GM19455 (cell line): ENCODE measurements at regions not wholly inside any gene's neighbourhood (a gene's known extent, or its start where the extent isn't known, plus 50 kb on each side); places are given as distances from the start of the nearest gene placed in this dataset.
"Not testable (repeated sequence)": the region's sequence is repeated elsewhere in the genome, so short reads cannot be mapped to it uniquely, and the experiment has no call there.

Experiments
- ATAC-seq: cut with Tn5 transposase; IDR thresholded peaks from one replicate; pipeline ENCODE4 v1.9.1; 2021; ENCODE audit not compliant: unreplicated experiment

GRCh38 chr4:72690771-72691170, 121.8 kb upstream of the ADAMTS3 start:
- ATAC-seq, result no peak

- no peak for ATAC-seq
Observed at GRCh38 chr4:72689923-72690322, 120.9 kb upstream of the ADAMTS3 start.

- not testable (repeated sequence) for ATAC-seq
Observed at GRCh38 chr4:72686390-72686789, 117.4 kb upstream of the ADAMTS3 start.

GRCh38 chr4:72679666-72680065, 110.6 kb upstream of the ADAMTS3 start:
- ATAC-seq, result no peak

- no peak for ATAC-seq
Observed at GRCh38 chr4:72677886-72678285, 108.9 kb upstream of the ADAMTS3 start.

- ATAC-seq, result no peak
Observed at GRCh38 chr4:72677265-72677664, 108.2 kb upstream of the ADAMTS3 start.

GRCh38 chr4:72671980-72672379, 103.0 kb upstream of the ADAMTS3 start:
- ATAC-seq, result no peak

GRCh38 chr4:72670521-72670920, 101.5 kb upstream of the ADAMTS3 start:
- ATAC-seq, result no peak

- no peak for ATAC-seq
Observed at GRCh38 chr4:72666910-72667309, 97.9 kb upstream of the ADAMTS3 start.

GRCh38 chr4:72665171-72665968, 96.3 kb upstream of the ADAMTS3 start:
- no peak for ATAC-seq

- no peak for ATAC-seq
Observed at GRCh38 chr4:72663828-72664227, 94.8 kb upstream of the ADAMTS3 start.

- ATAC-seq, result no peak
Observed at GRCh38 chr4:72661830-72662229, 92.8 kb upstream of the ADAMTS3 start.

GRCh38 chr4:72641611-72642010, 72.6 kb upstream of the ADAMTS3 start:
- ATAC-seq, result no peak

GRCh38 chr4:72636866-72637265, 67.8 kb upstream of the ADAMTS3 start:
- ATAC-seq, result not testable (repeated sequence)

GRCh38 chr4:72635931-72636330, 66.9 kb upstream of the ADAMTS3 start:
- not testable (repeated sequence) for ATAC-seq

GRCh38 chr4:72632253-72632652, 63.2 kb upstream of the ADAMTS3 start:
- not testable (repeated sequence) for ATAC-seq

GRCh38 chr4:72631296-72631695, 62.3 kb upstream of the ADAMTS3 start:
- no peak for ATAC-seq

GRCh38 chr4:72629540-72629939, 60.5 kb upstream of the ADAMTS3 start:
- no peak for ATAC-seq

GRCh38 chr4:72627723-72628122, 58.7 kb upstream of the ADAMTS3 start:
- ATAC-seq, result no peak
